ENCODE measurements at regions not wholly inside any gene's neighbourhood (a gene's known extent, or its start where the extent isn't known, plus 50 kb on each side); places are given as distances from the start of the nearest gene placed in this dataset.

DNA sequence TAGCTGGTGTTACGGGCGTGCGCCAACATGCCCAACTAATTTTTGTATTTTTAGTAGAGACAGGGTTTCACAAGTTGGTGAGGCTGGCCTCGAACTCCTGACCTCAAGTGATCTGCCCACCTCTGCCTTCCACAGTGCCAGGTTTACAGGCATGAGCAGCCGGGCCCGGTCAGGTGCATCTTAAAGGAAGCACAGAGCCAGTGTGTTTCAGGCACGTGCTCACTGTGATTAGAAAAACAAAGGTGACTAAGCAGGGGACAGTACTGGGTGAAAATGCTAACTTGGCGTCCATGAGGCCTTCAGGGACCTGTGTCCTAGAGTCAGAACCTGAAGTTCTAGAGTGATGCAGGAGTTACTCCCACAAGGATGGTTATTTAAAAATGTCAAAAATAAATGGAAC lies 60.0 kb upstream of the GJA8 start:
- no peaks in the 10 kb centered on the region for H3K36me3 ChIP-seq
- no peaks in the 10 kb centered on the region for H3K4me1 Mint-ChIP-seq

DNA sequence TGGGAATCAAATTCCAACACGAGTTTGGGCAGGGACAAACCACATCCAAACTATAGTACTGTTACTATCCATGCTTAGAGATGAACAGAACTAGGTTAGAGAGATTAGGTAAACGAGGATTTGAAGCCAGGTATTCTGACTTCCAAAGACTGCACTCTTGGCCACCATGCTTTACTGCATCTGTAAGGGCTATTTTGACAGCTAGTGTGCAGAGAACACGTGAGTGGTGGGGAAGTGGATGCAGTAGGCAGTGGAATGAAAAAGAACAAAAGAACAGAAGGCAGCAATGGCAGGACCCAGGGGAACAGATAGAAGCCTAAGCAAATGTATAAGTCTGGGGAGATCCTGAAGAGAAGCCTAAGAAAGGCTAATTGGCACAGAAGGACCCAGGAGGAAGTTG lies 59.1 kb upstream of the GJA8 start:
- no peaks in the 10 kb centered on the region for H3K36me3 Mint-ChIP-seq
- H3K4me3 Mint-ChIP-seq = no peak overlapping the region
- Histone ChIP-seq H3K9ac (no peak overlapping the region), H3K4me1 (no peaks in the 10 kb centered on the region), H3K36me3 (no peaks in the 10 kb centered on the region), H3K27me3 (peaks cover 2% of the 10 kb centered on the region), H3K4me3 (no peak overlapping the region), H3K4me2 (no peak overlapping the region), H2AFZ (replicated peaks) (no peak overlapping the region), H3K27ac (no peak overlapping the region), H3K9me3 (ENCODE audit: low read depth) (no peaks in the 10 kb centered on the region), H3K79me2 (ENCODE audit: low read depth) (no peaks in the 10 kb centered on the region), H4K20me1 (ENCODE audit: low read depth) (no peaks in the 10 kb centered on the region), H3F3A (ENCODE audit: low read depth) (no peaks in the 10 kb centered on the region)
- no peak for DNase-seq (ENCODE audit: low spot score)
- TF ChIP-seq EZH2 (IDR thresholded peaks at IDR 0.05) = no peak
- TF ChIP-seq, protein P1, sequence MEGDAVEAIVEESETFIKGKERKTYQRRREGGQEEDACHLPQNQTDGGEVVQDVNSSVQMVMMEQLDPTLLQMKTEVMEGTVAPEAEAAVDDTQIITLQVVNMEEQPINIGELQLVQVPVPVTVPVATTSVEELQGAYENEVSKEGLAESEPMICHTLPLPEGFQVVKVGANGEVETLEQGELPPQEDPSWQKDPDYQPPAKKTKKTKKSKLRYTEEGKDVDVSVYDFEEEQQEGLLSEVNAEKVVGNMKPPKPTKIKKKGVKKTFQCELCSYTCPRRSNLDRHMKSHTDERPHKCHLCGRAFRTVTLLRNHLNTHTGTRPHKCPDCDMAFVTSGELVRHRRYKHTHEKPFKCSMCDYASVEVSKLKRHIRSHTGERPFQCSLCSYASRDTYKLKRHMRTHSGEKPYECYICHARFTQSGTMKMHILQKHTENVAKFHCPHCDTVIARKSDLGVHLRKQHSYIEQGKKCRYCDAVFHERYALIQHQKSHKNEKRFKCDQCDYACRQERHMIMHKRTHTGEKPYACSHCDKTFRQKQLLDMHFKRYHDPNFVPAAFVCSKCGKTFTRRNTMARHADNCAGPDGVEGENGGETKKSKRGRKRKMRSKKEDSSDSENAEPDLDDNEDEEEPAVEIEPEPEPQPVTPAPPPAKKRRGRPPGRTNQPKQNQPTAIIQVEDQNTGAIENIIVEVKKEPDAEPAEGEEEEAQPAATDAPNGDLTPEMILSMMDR (IDR thresholded peaks at IDR 0.05) = no peak
- TF ChIP-seq EZH2phosphoT487 (IDR thresholded peaks at IDR 0.05) = no peak
- peaks cover 3% of the 10 kb centered on the region for H3K4me1 Mint-ChIP-seq
- H3K9me3 Mint-ChIP-seq = no peaks in the 10 kb centered on the region
- H3K27ac Mint-ChIP-seq = no peak overlapping the region
- H3K27me3 Mint-ChIP-seq (ENCODE audit: insufficient read depth, low read depth) = peaks cover 4% of the 10 kb centered on the region

More for the DNA sequence above, 60.0 kb upstream of the GJA8 start:
- H3K4me2 ChIP-seq = no peak overlapping the region
- H3K4me3 ChIP-seq = no peak overlapping the region
- peaks cover 11% of the 10 kb centered on the region for H3K27me3 ChIP-seq
- Mint-ChIP-seq H3K27me3 (ENCODE audit: insufficient read depth, low read depth) (peaks cover 4% of the 10 kb centered on the region), H3K4me3 (no peak overlapping the region), H3K36me3 (no peaks in the 10 kb centered on the region), H3K27ac (no peak overlapping the region), H3K9me3 (no peaks in the 10 kb centered on the region)
- H3K79me2 ChIP-seq (ENCODE audit: low read depth) = no peaks in the 10 kb centered on the region
- no peaks in the 10 kb centered on the region for H4K20me1 ChIP-seq (ENCODE audit: low read depth)
- no peak overlapping the region for H3K9ac ChIP-seq
- DNase-seq (ENCODE audit: low spot score) = no peak
- no peaks in the 10 kb centered on the region for H3K9me3 ChIP-seq (ENCODE audit: low read depth)
- no peak overlapping the region for H2AFZ ChIP-seq (replicated peaks)
- no peaks in the 10 kb centered on the region for H3K4me1 ChIP-seq
- TF ChIP-seq EZH2 (IDR thresholded peaks at IDR 0.05) (no peak), EZH2phosphoT487 (IDR thresholded peaks at IDR 0.05) (no peak)
- TF ChIP-seq, protein P1 (IDR thresholded peaks at IDR 0.05) = no peak
- no peaks in the 10 kb centered on the region for H3F3A ChIP-seq (ENCODE audit: low read depth)
- H3K27ac ChIP-seq = no peak overlapping the region

DNA sequence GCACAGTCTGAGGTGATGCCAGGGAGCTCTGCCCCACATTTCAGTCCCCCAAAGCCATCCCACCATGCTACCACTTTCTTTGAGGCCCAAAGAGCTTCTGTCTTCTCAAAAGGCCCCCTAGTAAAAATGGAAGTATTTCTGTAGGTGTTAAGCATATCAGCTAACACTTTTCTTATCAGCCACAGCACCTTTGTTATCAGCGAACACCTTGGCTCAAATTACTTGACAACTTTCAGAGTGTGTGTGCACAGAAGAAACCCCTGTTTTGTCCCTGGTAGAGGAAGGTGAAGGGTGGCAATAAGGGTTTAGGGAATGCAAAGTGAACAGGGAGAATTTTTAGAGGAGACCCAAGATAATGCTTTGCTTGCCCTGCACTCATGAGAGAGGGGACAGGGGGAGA lies 54.8 kb upstream of the GJA8 start:
- Mint-ChIP-seq H3K27ac (no peak overlapping the region), H3K4me1 (peaks cover 21% of the 10 kb centered on the region), H3K9me3 (no peaks in the 10 kb centered on the region), H3K27me3 (ENCODE audit: insufficient read depth, low read depth) (peaks cover 3% of the 10 kb centered on the region), H3K4me3 (no peak overlapping the region), H3K36me3 (no peaks in the 10 kb centered on the region)
- Histone ChIP-seq H3K4me3 (no peak overlapping the region), H3K79me2 (ENCODE audit: low read depth) (no peaks in the 10 kb centered on the region), H3K4me2 (no peak overlapping the region), H3K9ac (no peak overlapping the region), H3F3A (ENCODE audit: low read depth) (no peaks in the 10 kb centered on the region), H3K4me1 (no peaks in the 10 kb centered on the region), H3K9me3 (ENCODE audit: low read depth) (no peaks in the 10 kb centered on the region), H3K36me3 (no peaks in the 10 kb centered on the region), H2AFZ (replicated peaks) (no peak overlapping the region), H4K20me1 (ENCODE audit: low read depth) (no peaks in the 10 kb centered on the region), H3K27me3 (no peaks in the 10 kb centered on the region), H3K27ac (no peak overlapping the region)
- no peak for DNase-seq (ENCODE audit: low spot score)
- TF ChIP-seq EZH2 (IDR thresholded peaks at IDR 0.05) (no peak), EZH2phosphoT487 (IDR thresholded peaks at IDR 0.05) (no peak)
- TF ChIP-seq, protein P1 (IDR thresholded peaks at IDR 0.05) = no peak

Data from neural progenitor cell (in vitro differentiated cells).